ENCODE measurements at regions not wholly inside any gene's neighbourhood (a gene's known extent, or its start where the extent isn't known, plus 50 kb on each side); places are given as distances from the start of the nearest gene placed in this dataset.
"Not testable (repeated sequence)": the region's sequence is repeated elsewhere in the genome, so short reads cannot be mapped to it uniquely, and the experiment has no call there.

- H3K27me3 ChIP-seq (ENCODE audit: control insufficient read depth, insufficient read depth) = no peaks in the 10 kb centered on the region
- peaks cover 2% of the 10 kb centered on the region for H3K9me3 ChIP-seq (ENCODE audit: control insufficient read depth, low read length)
- 74% methylated on average over 10 of the region's 10 CpGs for WGBS
- no peak for DNase-seq
- ATAC-seq = no peak
- H3K4me1 ChIP-seq (ENCODE audit: control insufficient read depth, insufficient read depth, low read length) = no peaks in the 10 kb centered on the region
- H3K27ac ChIP-seq (ENCODE audit: low read length) = no peak overlapping the region
- intact Hi-C loops (cut with DNase I) = no loop called here
- H3K4me3 ChIP-seq (ENCODE audit: low read length) = no peak overlapping the region
These were observed 54.9 kb upstream of the NBPF3 start for GRCh38 chr1:21385022-21385421.

GRCh38 chr1:21384620-21385019 is 55.3 kb upstream of the NBPF3 start:
- peak in 1 of 3 donors; percentile 50 for DNase-seq
- ATAC-seq = no peak
- peaks cover 2% of the 10 kb centered on the region for H3K9me3 ChIP-seq (ENCODE audit: control insufficient read depth, low read length)
- intact Hi-C loops (cut with DNase I) = no loop called here
- 62% methylated on average over 6 of the region's 6 CpGs for WGBS
- no peaks in the 10 kb centered on the region for H3K4me1 ChIP-seq (ENCODE audit: control insufficient read depth, insufficient read depth, low read length)
- H3K27me3 ChIP-seq (ENCODE audit: control insufficient read depth, insufficient read depth) = no peaks in the 10 kb centered on the region
- H3K4me3 ChIP-seq (ENCODE audit: low read length) = no peak overlapping the region
- H3K27ac ChIP-seq (ENCODE audit: low read length) = no peak overlapping the region

GRCh38 chr1:21383785-21384401 is 56.0 kb upstream of the NBPF3 start:
- WGBS = 58% methylated on average over 5 of the region's 5 CpGs

GRCh38 chr1:21381354-21381753 is 58.6 kb upstream of the NBPF3 start:
- Histone ChIP-seq H3K9me3 (ENCODE audit: control insufficient read depth, low read length) (peaks cover 2% of the 10 kb centered on the region), H3K27ac (ENCODE audit: low read length) (no peak overlapping the region), H3K4me1 (ENCODE audit: control insufficient read depth, insufficient read depth, low read length) (no peaks in the 10 kb centered on the region), H3K27me3 (ENCODE audit: control insufficient read depth, insufficient read depth) (no peaks in the 10 kb centered on the region), H3K4me3 (ENCODE audit: low read length) (no peak overlapping the region)
- peak; percentile 29 to 52 for ATAC-seq
- intact Hi-C loops (cut with DNase I) = no loop called here
- peak in 1 of 3 donors; percentile 20 for DNase-seq
- 64% methylated on average over 3 of the region's 3 CpGs for WGBS

More at GRCh38 chr1:21383785-21384401, 56.0 kb upstream of the NBPF3 start:
- Histone ChIP-seq H3K27me3 (ENCODE audit: control insufficient read depth, insufficient read depth) (no peaks in the 10 kb centered on the region), H3K4me1 (ENCODE audit: control insufficient read depth, insufficient read depth, low read length) (no peaks in the 10 kb centered on the region), H3K4me3 (ENCODE audit: low read length) (no peak overlapping the region), H3K9me3 (ENCODE audit: control insufficient read depth, low read length) (peaks cover 2% of the 10 kb centered on the region), H3K27ac (ENCODE audit: low read length) (no peak overlapping the region)
- ATAC-seq (peak in 1 of 2 donors; percentile 36), DNase-seq (no peak)
- intact Hi-C loops (cut with DNase I) = no loop called here

- intact Hi-C loops (cut with DNase I); H3K27ac ChIP-seq (ENCODE audit: low read length); H3K9me3 ChIP-seq (ENCODE audit: control insufficient read depth, low read length); H3K4me1 ChIP-seq (ENCODE audit: control insufficient read depth, insufficient read depth, low read length); H3K27me3 ChIP-seq (ENCODE audit: control insufficient read depth, insufficient read depth); H3K4me3 ChIP-seq (ENCODE audit: low read length); DNase-seq; ATAC-seq: not testable (repeated sequence)
- WGBS = 75% methylated on average over 7 of the region's 7 CpGs
These were observed 59.8 kb upstream of the NBPF3 start for GRCh38 chr1:21380147-21380546.

GRCh38 chr1:21379571-21379970 is 60.4 kb upstream of the NBPF3 start:
- Histone ChIP-seq H3K9me3 (ENCODE audit: control insufficient read depth, low read length) (peaks cover 2% of the 10 kb centered on the region), H3K4me3 (ENCODE audit: low read length) (no peak overlapping the region), H3K4me1 (ENCODE audit: control insufficient read depth, insufficient read depth, low read length) (no peaks in the 10 kb centered on the region), H3K27me3 (ENCODE audit: control insufficient read depth, insufficient read depth) (no peaks in the 10 kb centered on the region), H3K27ac (ENCODE audit: low read length) (no peak overlapping the region)
- intact Hi-C loops (cut with DNase I) = loop anchor here in 2 of 4 donors (10.0 kb wide), 2 partner anchors 215 to 275 kb away; no protein-coding TSS in a partner anchor
- DNase-seq = no peak
- no peak for ATAC-seq

GRCh38 chr1:21378705-21379494 is 61.0 kb upstream of the NBPF3 start:
- no peak overlapping the region for H3K4me3 ChIP-seq (ENCODE audit: low read length)
- ATAC-seq = no peak
- H3K27me3 ChIP-seq (ENCODE audit: control insufficient read depth, insufficient read depth) = no peaks in the 10 kb centered on the region
- no peaks in the 10 kb centered on the region for H3K4me1 ChIP-seq (ENCODE audit: control insufficient read depth, insufficient read depth, low read length)
- H3K27ac ChIP-seq (ENCODE audit: low read length) = no peak overlapping the region
- 92% methylated on average over 9 of the region's 9 CpGs for WGBS
- DNase-seq = no peak
- intact Hi-C loops (cut with DNase I) = loop anchor here in 2 of 4 donors (10.0 kb wide), 2 partner anchors 216 to 276 kb away; no protein-coding TSS in a partner anchor
- H3K9me3 ChIP-seq (ENCODE audit: control insufficient read depth, low read length) = peaks cover 2% of the 10 kb centered on the region

GRCh38 chr1:21372383-21372782 is 67.6 kb upstream of the NBPF3 start:
- Histone ChIP-seq H3K4me3 (ENCODE audit: low read length) (no peak overlapping the region), H3K27ac (ENCODE audit: low read length) (no peak overlapping the region), H3K27me3 (ENCODE audit: control insufficient read depth, insufficient read depth) (no peaks in the 10 kb centered on the region), H3K9me3 (ENCODE audit: control insufficient read depth, low read length) (no peaks in the 10 kb centered on the region), H3K4me1 (ENCODE audit: control insufficient read depth, insufficient read depth, low read length) (no peaks in the 10 kb centered on the region)
- no peak for DNase-seq
- no peak for ATAC-seq
- WGBS = 86% methylated on average over 6 of the region's 6 CpGs
- intact Hi-C loops (cut with DNase I) = loop anchor here in 3 of 4 donors (5.0 to 10.0 kb wide), 5 partner anchors 200 to 285 kb away; no protein-coding TSS in a partner anchor

GRCh38 chr1:21369905-21370304 is 70.0 kb upstream of the NBPF3 start:
- H3K9me3 ChIP-seq (ENCODE audit: control insufficient read depth, low read length) = no peaks in the 10 kb centered on the region
- no peaks in the 10 kb centered on the region for H3K27me3 ChIP-seq (ENCODE audit: control insufficient read depth, insufficient read depth)
- H3K27ac ChIP-seq (ENCODE audit: low read length) = no peak overlapping the region
- intact Hi-C loops (cut with DNase I) = loop anchor here (2.0 to 10.0 kb wide), 9 partner anchors 113 to 287 kb away; no protein-coding TSS in a partner anchor
- DNase-seq (peak in 1 of 3 donors; percentile 18), ATAC-seq (no peak)
- WGBS = 70% methylated on average over 4 of the region's 4 CpGs
- no peak overlapping the region for H3K4me3 ChIP-seq (ENCODE audit: low read length)
- H3K4me1 ChIP-seq (ENCODE audit: control insufficient read depth, insufficient read depth, low read length) = no peaks in the 10 kb centered on the region

- ATAC-seq (peak; percentile 94 to 96), DNase-seq (peak; percentile 84 to 92 (median 91))
- H3K9me3 ChIP-seq (ENCODE audit: control insufficient read depth, low read length) = no peaks in the 10 kb centered on the region
- no peak overlapping the region for H3K4me3 ChIP-seq (ENCODE audit: low read length)
- H3K27me3 ChIP-seq (ENCODE audit: control insufficient read depth, insufficient read depth) = no peaks in the 10 kb centered on the region
- 21% methylated on average over 9 of the region's 9 CpGs for WGBS
- intact Hi-C loops (cut with DNase I) = loop anchor here (1.0 to 5.0 kb wide), 5 partner anchors 111 to 136 kb away; no protein-coding TSS in a partner anchor
- H3K27ac ChIP-seq (ENCODE audit: low read length) = no peak overlapping the region
- no peaks in the 10 kb centered on the region for H3K4me1 ChIP-seq (ENCODE audit: control insufficient read depth, insufficient read depth, low read length)
These were observed 71.2 kb upstream of the NBPF3 start for GRCh38 chr1:21368515-21369289.

Measured in right cardiac atrium (tissue), 5 donors.